Liver (tissue), 8 donors: ENCODE measurements at regions not wholly inside any gene's neighbourhood (a gene's known extent, or its start where the extent isn't known, plus 50 kb on each side); places are given as distances from the start of the nearest gene placed in this dataset.

ENCODE experiments used
- DNase-seq: peaks from one replicate; pipeline ENCODE4 v3.0.0-alpha.2; 2017; ENCODE audit warnings: low spot score
- H3K27ac ChIP-seq, 2 donors: one replicate each; pipeline ENCODE4 v1.7.0; 2013; ENCODE audit warnings: inconsistent platforms in 2 of 2, low read length in 2 of 2, control low read depth in 1 of 2, low read depth in 1 of 2, mild to moderate bottlenecking in 1 of 2
- H3K27me3 ChIP-seq, 4 donors: one replicate each; pipeline versions ENCODE4 v1.6.1 to v1.7.0; 2013; ENCODE audit warnings: low read length in 3 of 4, inconsistent platforms in 1 of 4, mild to moderate bottlenecking in 1 of 4, moderate library complexity in 1 of 4; ENCODE audit not compliant: control insufficient read depth in 4 of 4, insufficient read depth in 4 of 4
- H3K36me3 ChIP-seq, 4 donors: one replicate each; pipeline versions ENCODE4 v1.6.1 to v1.7.0; 2013; ENCODE audit warnings: low read length in 3 of 4, mild to moderate bottlenecking in 3 of 4, low read depth in 1 of 4, moderate library complexity in 1 of 4; ENCODE audit not compliant: control insufficient read depth in 4 of 4, insufficient read depth in 3 of 4
- H3K4me1 ChIP-seq, 4 donors: one replicate each; pipeline versions ENCODE4 v1.6.1 to v1.7.0; 2013; ENCODE audit warnings: low read length in 3 of 4, mild to moderate bottlenecking in 3 of 4, moderate library complexity in 1 of 4; ENCODE audit not compliant: control insufficient read depth in 4 of 4, insufficient read depth in 4 of 4
- H3K4me3 ChIP-seq, 3 donors: one replicate each; pipeline versions ENCODE4 v1.6.1 to v1.7.0; 2013; ENCODE audit warnings: low read length in 3 of 3, control low read depth in 1 of 3, low read depth in 1 of 3, mild to moderate bottlenecking in 1 of 3
- H3K9ac ChIP-seq, 2 donors: one replicate each; pipeline ENCODE4 v1.7.0; 2013; ENCODE audit warnings: low read length in 2 of 2, mild to moderate bottlenecking in 2 of 2, moderate library complexity in 2 of 2, control low read depth in 1 of 2, low read depth in 1 of 2
- H3K9me3 ChIP-seq, 4 donors: one replicate each; pipeline versions ENCODE4 v1.6.1 to v1.7.0; 2013; ENCODE audit warnings: low read length in 3 of 4; ENCODE audit not compliant: control insufficient read depth in 4 of 4
- CTCF ChIP-seq: fragments of 150-350 bp; IDR thresholded peaks from 2 replicates; pipeline ENCODE4 v1.5.1; 2017; ENCODE audit warnings: improper control_type of control experiment, low read depth, low read length; ENCODE audit not compliant: missing input control
- EGR1 ChIP-seq, 2 donors: IDR thresholded peaks; 2 replicates each; pipeline ENCODE4 v1.6.1; 2016 to 2018; ENCODE audit warnings: antibody characterized with exemption in 2 of 2, low read depth in 2 of 2
- FOXA1 ChIP-seq: IDR thresholded peaks from 2 replicates; pipeline ENCODE4 v1.6.1; 2016; ENCODE audit warnings: antibody characterized with exemption
- GABPA ChIP-seq, 2 donors: IDR thresholded peaks in 1 of 2; conservative IDR thresholded peaks in 1 of 2; 2 replicates each; pipeline ENCODE4 v1.6.1; 2016; ENCODE audit warnings: antibody characterized with exemption in 2 of 2, mild to moderate bottlenecking in 1 of 2, moderate library complexity in 1 of 2
- HNF4A ChIP-seq, 2 donors: conservative IDR thresholded peaks; 2 replicates each; pipeline ENCODE4 v1.6.1; 2016; ENCODE audit warnings: antibody characterized with exemption in 2 of 2, mild to moderate bottlenecking in 2 of 2
- HNF4G ChIP-seq: IDR thresholded peaks from 2 replicates; pipeline ENCODE4 v1.6.1; 2016; ENCODE audit warnings: antibody characterized with exemption
- NR2F2 ChIP-seq: IDR thresholded peaks from 2 replicates; pipeline ENCODE4 v1.6.1; 2016; ENCODE audit warnings: antibody characterized with exemption
- RXRA ChIP-seq, 2 donors: IDR thresholded peaks; 2 replicates each; pipeline ENCODE4 v1.6.1; 2017 to 2018; ENCODE audit warnings: antibody characterized with exemption in 2 of 2, mild to moderate bottlenecking in 1 of 2
- SP1 ChIP-seq: IDR thresholded peaks from 2 replicates; pipeline ENCODE4 v1.6.1; 2018; ENCODE audit warnings: antibody characterized with exemption, mild to moderate bottlenecking
- TAF1 ChIP-seq: conservative IDR thresholded peaks from 2 replicates; pipeline ENCODE4 v1.6.1; 2016; ENCODE audit warnings: antibody characterized with exemption, mild to moderate bottlenecking
- YY1 ChIP-seq: IDR thresholded peaks from 2 replicates; pipeline ENCODE4 v1.6.1; 2016; ENCODE audit warnings: antibody characterized with exemption, mild to moderate bottlenecking
- WGBS: extraction: QIAGEN DNeasy Blood & Tissue Kit; methylation state at CpG from one replicate; pipeline ENCODE4 v1.1.7; 2013; 5-methylcytosine and 5-hydroxymethylcytosine counted together
- TF ChIP-seq, protein P1 (sequence below): IDR thresholded peaks from 2 replicates; pipeline ENCODE4 v1.6.1; 2016; ENCODE audit warnings: antibody characterized with exemption
- TF ChIP-seq, protein P2 (sequence below): IDR thresholded peaks from 2 replicates; pipeline ENCODE4 v1.6.1; 2016; ENCODE audit warnings: antibody characterized with exemption
- TF ChIP-seq, protein P3 (sequence below): IDR thresholded peaks from 2 replicates; pipeline ENCODE4 v1.6.1; 2016; ENCODE audit warnings: antibody characterized with exemption
- TF ChIP-seq, protein P4 (sequence below): IDR thresholded peaks from 2 replicates; pipeline ENCODE4 v1.6.1; 2016; ENCODE audit warnings: antibody characterized with exemption, mild to moderate bottlenecking
- donor health status: healthy.
- donor health status: healthy.
- donor health status: healthy.
- donor health status: healthy.
- donor health status: healthy.

- Histone ChIP-seq H3K27me3 (no peaks in the 10 kb centered on the region), H3K36me3 (no peaks in the 10 kb centered on the region), H3K9ac (no peak overlapping the region), H3K9me3 (no peaks in the 10 kb centered on the region), H3K4me3 (no peak overlapping the region), H3K4me1 (peaks cover 0 to 10% (median 4%) of the 10 kb centered on the region in 4 donors), H3K27ac (no peak overlapping the region)
- TF ChIP-seq, protein P1, sequence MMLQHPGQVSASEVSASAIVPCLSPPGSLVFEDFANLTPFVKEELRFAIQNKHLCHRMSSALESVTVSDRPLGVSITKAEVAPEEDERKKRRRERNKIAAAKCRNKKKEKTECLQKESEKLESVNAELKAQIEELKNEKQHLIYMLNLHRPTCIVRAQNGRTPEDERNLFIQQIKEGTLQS = no peak
- TF ChIP-seq RXRA (IDR thresholded peaks at IDR 0.05) = no peak
- TF ChIP-seq GABPA (IDR thresholded peaks at IDR 0.05 in 1 of 2, conservative IDR thresholded peaks at IDR 0.05 in 1 of 2) = no peak
- no peak for TF ChIP-seq TAF1
- TF ChIP-seq, protein P2, sequence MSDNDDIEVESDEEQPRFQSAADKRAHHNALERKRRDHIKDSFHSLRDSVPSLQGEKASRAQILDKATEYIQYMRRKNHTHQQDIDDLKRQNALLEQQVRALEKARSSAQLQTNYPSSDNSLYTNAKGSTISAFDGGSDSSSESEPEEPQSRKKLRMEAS = no peak
- TF ChIP-seq HNF4A (conservative IDR thresholded peaks at IDR 0.05) = no peak
- TF ChIP-seq, protein P3, sequence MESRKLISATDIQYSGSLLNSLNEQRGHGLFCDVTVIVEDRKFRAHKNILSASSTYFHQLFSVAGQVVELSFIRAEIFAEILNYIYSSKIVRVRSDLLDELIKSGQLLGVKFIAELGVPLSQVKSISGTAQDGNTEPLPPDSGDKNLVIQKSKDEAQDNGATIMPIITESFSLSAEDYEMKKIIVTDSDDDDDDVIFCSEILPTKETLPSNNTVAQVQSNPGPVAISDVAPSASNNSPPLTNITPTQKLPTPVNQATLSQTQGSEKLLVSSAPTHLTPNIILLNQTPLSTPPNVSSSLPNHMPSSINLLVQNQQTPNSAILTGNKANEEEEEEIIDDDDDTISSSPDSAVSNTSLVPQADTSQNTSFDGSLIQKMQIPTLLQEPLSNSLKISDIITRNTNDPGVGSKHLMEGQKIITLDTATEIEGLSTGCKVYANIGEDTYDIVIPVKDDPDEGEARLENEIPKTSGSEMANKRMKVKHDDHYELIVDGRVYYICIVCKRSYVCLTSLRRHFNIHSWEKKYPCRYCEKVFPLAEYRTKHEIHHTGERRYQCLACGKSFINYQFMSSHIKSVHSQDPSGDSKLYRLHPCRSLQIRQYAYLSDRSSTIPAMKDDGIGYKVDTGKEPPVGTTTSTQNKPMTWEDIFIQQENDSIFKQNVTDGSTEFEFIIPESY = no peak
- TF ChIP-seq EGR1 (IDR thresholded peaks at IDR 0.05; ENCODE audit: low read depth in 2 of 2) = no peak
- TF ChIP-seq YY1 = no peak
- TF ChIP-seq NR2F2 = no peak
- TF ChIP-seq, protein P4, sequence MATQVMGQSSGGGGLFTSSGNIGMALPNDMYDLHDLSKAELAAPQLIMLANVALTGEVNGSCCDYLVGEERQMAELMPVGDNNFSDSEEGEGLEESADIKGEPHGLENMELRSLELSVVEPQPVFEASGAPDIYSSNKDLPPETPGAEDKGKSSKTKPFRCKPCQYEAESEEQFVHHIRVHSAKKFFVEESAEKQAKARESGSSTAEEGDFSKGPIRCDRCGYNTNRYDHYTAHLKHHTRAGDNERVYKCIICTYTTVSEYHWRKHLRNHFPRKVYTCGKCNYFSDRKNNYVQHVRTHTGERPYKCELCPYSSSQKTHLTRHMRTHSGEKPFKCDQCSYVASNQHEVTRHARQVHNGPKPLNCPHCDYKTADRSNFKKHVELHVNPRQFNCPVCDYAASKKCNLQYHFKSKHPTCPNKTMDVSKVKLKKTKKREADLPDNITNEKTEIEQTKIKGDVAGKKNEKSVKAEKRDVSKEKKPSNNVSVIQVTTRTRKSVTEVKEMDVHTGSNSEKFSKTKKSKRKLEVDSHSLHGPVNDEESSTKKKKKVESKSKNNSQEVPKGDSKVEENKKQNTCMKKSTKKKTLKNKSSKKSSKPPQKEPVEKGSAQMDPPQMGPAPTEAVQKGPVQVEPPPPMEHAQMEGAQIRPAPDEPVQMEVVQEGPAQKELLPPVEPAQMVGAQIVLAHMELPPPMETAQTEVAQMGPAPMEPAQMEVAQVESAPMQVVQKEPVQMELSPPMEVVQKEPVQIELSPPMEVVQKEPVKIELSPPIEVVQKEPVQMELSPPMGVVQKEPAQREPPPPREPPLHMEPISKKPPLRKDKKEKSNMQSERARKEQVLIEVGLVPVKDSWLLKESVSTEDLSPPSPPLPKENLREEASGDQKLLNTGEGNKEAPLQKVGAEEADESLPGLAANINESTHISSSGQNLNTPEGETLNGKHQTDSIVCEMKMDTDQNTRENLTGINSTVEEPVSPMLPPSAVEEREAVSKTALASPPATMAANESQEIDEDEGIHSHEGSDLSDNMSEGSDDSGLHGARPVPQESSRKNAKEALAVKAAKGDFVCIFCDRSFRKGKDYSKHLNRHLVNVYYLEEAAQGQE = no peak
- 95% methylated on average over 4 of the region's 4 CpGs for WGBS
- DNase-seq = no peak
Observed at GRCh38 chr1:67626090-67626860, 58.7 kb upstream of the GADD45A start.

DNA sequence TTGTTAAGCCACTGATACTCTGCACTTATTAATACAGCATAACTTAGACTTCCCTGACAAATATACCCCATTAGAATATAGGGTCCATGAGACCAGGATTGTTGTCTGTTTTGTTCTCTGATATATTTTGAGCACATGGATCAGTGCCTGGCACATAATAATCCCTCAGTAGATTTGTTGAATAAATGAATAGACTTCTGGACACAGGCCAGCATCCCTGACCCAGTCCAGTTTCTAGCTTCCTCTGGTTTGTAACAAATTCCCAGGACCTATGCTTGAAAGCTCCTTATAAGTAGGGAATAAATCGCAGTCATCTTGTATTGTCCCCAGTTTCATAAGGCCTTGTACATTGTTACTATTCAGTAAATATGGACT lies 58.2 kb upstream of the GADD45A start:
- Histone ChIP-seq H3K4me3 (no peak overlapping the region), H3K27me3 (no peaks in the 10 kb centered on the region), H3K27ac (no peak overlapping the region), H3K36me3 (no peaks in the 10 kb centered on the region), H3K9me3 (no peaks in the 10 kb centered on the region), H3K9ac (no peak overlapping the region), H3K4me1 (peaks cover 0 to 15% (median 9%) of the 10 kb centered on the region in 4 donors)
- no peak for DNase-seq
- WGBS = 92% methylated on average over 1 of the region's 1 CpG
- TF ChIP-seq FOXA1 (no peak), TAF1 (no peak), HNF4G (no peak), RXRA (IDR thresholded peaks at IDR 0.05) (no peak), NR2F2 (no peak), HNF4A (conservative IDR thresholded peaks at IDR 0.05) (no peak), EGR1 (IDR thresholded peaks at IDR 0.05; ENCODE audit: low read depth in 2 of 2) (no peak), SP1 (no peak), CTCF (no peak)
- TF ChIP-seq, protein P4 = no peak
- TF ChIP-seq, protein P3 = no peak
- TF ChIP-seq, protein P2 = no peak
- TF ChIP-seq, protein P1 = no peak
